Panc1 (cell line): ENCODE measurements at regions not wholly inside any gene's neighbourhood (a gene's known extent, or its start where the extent isn't known, plus 50 kb on each side); places are given as distances from the start of the nearest gene placed in this dataset.

Source experiments
- CTCF ChIP-seq: fragments of 450-650 bp; IDR thresholded peaks from 2 replicates; pipeline ENCODE4 v1.5.1; 2017; ENCODE audit warnings: mild to moderate bottlenecking
- POLR2AphosphoS5 ChIP-seq: IDR thresholded peaks from 2 replicates; pipeline ENCODE4 v1.6.1; 2012; ENCODE audit warnings: mild to moderate bottlenecking, low read depth, low read length, moderate library complexity
- REST ChIP-seq, 2 experiments: IDR thresholded peaks; 2 replicates each; pipeline ENCODE4 v1.6.1; 2011 to 2012; ENCODE audit warnings: low read depth in 2 of 2, control low read depth in 1 of 2, low read length in 1 of 2, mild to moderate bottlenecking in 1 of 2, moderate library complexity in 1 of 2; ENCODE audit not compliant: insufficient read depth in 1 of 2

- TF ChIP-seq CTCF (no peak), POLR2AphosphoS5 (no peak), REST (IDR thresholded peaks at IDR 0.05; ENCODE audit: insufficient read depth in 1 of 2, low read depth in 2 of 2, low read length in 1 of 2) (no peak)
Measured at GRCh38 chr2:122564843-122565242, 809.4 kb downstream of the TSN start.
